Activated T-cell treated with anti-CD3 and anti-CD28 coated beads, Interleukin-2, amount 50 U/mL, for 4 hours (primary cell): ENCODE measurements at regions not wholly inside any gene's neighbourhood (a gene's known extent, or its start where the extent isn't known, plus 50 kb on each side); places are given as distances from the start of the nearest gene placed in this dataset.
"Not testable (repeated sequence)": the region's sequence is repeated elsewhere in the genome, so short reads cannot be mapped to it uniquely, and the experiment has no call there.

Experiments used
- ATAC-seq, 2 donors: fragments of 200-7000 bp; cut with Tn5 transposase; one replicate each; pipeline ENCODE4 v1.10.0; 2021
- DNase-seq: peaks from one replicate; pipeline ENCODE4 v3.0.0-alpha.2; 2020
- H3K27me3 Mint-ChIP-seq: one replicate; pipeline ENCODE4 v1.8.0; 2021; ENCODE audit warnings: low read depth, mixed read lengths
- H3K36me3 Mint-ChIP-seq: one replicate; pipeline ENCODE4 v1.8.0; 2022; ENCODE audit warnings: mixed read lengths; ENCODE audit not compliant: insufficient read depth
- H3K4me1 Mint-ChIP-seq: one replicate; pipeline ENCODE4 v1.8.0; 2021; ENCODE audit warnings: low read depth, mixed read lengths
- H3K4me3 Mint-ChIP-seq: one replicate; pipeline ENCODE4 v1.8.0; 2021; ENCODE audit warnings: mild to moderate bottlenecking, moderate library complexity, mixed read lengths
- H3K9me3 Mint-ChIP-seq: one replicate; pipeline ENCODE4 v1.8.0; 2021; ENCODE audit warnings: mixed read lengths

GRCh38 chr20:63145156-63145555 is 70.8 kb downstream of the YTHDF1 start:
- Mint-ChIP-seq H3K4me3 (no peak overlapping the region), H3K27me3 (peaks cover 48% of the 10 kb centered on the region), H3K4me1 (no peaks in the 10 kb centered on the region), H3K9me3 (peaks cover 13% of the 10 kb centered on the region), H3K36me3 (peaks cover 2% of the 10 kb centered on the region)
- DNase-seq: no peak
- no peak for ATAC-seq

DNA sequence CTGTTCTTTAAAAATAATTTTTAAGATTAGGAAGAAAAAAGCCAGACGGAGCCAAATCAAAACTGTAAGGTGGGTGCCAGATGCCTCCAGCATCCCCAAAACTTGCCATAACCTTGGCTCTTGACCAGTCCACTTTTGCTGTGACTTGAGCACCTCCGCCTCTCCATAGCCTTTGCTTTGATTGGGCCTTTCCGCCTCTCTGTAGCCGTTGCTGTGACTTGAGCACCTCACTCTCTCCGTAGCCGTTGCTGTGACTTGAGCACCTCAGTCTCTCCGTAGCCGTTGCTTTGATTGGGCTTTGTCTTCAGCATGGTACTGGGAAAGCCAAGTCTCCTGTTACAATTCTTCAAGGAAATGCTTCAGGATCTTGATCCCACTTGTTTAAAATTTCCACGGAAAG is 73.0 kb downstream of the YTHDF1 start:
- H3K4me1 Mint-ChIP-seq: no peaks in the 10 kb centered on the region
- ATAC-seq: no peak
- peaks cover 29% of the 10 kb centered on the region for H3K27me3 Mint-ChIP-seq
- peaks cover 7% of the 10 kb centered on the region for H3K9me3 Mint-ChIP-seq
- H3K36me3 Mint-ChIP-seq: peaks cover under 1% of the 10 kb centered on the region
- no peak overlapping the region for H3K4me3 Mint-ChIP-seq
- DNase-seq: no peak

DNA sequence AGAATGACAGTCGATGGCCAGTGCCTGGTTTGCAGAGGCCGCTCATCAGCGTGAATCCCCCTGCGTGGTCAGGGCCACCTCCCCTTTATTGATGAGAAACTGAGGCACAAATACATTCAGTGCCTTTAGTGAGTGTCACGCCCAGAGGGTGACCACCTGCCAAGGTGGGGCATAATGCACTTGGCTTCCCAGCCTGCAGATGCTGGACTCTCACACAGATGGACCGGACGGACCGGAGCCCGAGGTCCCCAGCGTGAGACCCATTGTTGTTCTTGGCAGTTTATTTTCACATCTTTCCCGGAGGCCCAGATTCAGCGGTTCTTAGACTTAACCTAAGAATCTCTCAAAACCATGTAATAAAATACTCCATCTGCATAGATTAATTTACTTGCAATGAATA is 74.4 kb downstream of the YTHDF1 start:
- Mint-ChIP-seq H3K4me3 (no peak overlapping the region), H3K27me3 (peaks cover 25% of the 10 kb centered on the region), H3K9me3 (no peaks in the 10 kb centered on the region), H3K36me3 (no peaks in the 10 kb centered on the region), H3K4me1 (no peaks in the 10 kb centered on the region)
- ATAC-seq: no peak
- DNase-seq: no peak

DNA sequence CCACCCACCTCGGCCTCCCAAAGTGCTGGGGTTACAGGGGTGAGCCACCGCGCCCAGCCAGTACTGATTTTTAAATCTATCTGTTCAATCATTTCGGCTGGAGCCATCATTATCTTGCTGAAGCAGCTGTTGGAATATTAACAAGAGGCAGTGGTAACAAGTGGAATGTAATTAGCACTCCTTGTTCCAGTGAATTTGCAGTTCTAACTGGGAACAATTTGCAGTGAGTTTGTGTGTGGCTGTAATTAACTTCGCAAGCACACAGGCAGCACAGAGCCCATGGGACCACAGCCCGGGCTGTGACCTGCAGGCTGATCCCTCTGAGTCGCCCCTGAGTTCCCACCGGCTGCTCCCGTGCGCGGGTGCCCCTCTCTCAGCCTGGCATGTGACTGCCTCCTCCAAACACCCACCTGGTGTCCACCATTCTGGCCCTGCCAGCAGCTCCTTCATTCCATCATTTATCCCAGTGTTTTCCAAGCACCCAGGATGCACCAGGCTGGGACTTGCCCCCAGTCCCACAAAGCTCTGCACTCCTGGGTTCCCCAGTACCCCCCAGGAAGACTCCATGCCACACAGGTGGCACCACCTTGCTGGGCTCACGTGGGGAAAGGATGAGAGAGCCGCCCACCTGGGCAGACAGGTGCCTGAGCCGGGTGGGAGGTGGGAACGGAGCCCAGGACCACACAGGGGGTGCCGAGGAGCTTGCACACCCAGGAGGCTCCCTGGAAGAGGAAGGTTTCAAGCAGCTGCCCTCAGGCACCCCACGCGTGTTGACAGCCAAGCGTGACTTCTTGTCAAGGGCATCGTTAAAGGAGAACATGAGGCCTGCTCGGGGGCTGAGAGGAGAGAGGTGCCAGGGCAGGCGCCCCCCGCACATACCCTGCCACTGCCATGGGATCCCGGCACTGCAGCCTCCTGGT is 75.2 kb downstream of the YTHDF1 start:
- no peaks in the 10 kb centered on the region for H3K9me3 Mint-ChIP-seq
- ATAC-seq (no peak), DNase-seq (no peak)
- H3K4me1 Mint-ChIP-seq: no peaks in the 10 kb centered on the region
- no peak overlapping the region for H3K4me3 Mint-ChIP-seq
- H3K27me3 Mint-ChIP-seq: peaks cover 24% of the 10 kb centered on the region
- no peaks in the 10 kb centered on the region for H3K36me3 Mint-ChIP-seq

GRCh38 chr20:63139837-63140236 is 76.1 kb downstream of the YTHDF1 start:
- ATAC-seq: no peak
- no peaks in the 10 kb centered on the region for H3K9me3 Mint-ChIP-seq
- no peak for DNase-seq
- H3K36me3 Mint-ChIP-seq: no peaks in the 10 kb centered on the region
- H3K4me3 Mint-ChIP-seq: no peak overlapping the region
- peaks cover 20% of the 10 kb centered on the region for H3K27me3 Mint-ChIP-seq
- H3K4me1 Mint-ChIP-seq: no peaks in the 10 kb centered on the region

GRCh38 chr20:63139356-63139755 is 76.6 kb downstream of the YTHDF1 start:
- Mint-ChIP-seq H3K27me3 (peaks cover 20% of the 10 kb centered on the region), H3K36me3 (no peaks in the 10 kb centered on the region), H3K4me1 (no peaks in the 10 kb centered on the region), H3K9me3 (no peaks in the 10 kb centered on the region), H3K4me3 (no peak overlapping the region)
- DNase-seq (no peak), ATAC-seq (no peak)

DNA sequence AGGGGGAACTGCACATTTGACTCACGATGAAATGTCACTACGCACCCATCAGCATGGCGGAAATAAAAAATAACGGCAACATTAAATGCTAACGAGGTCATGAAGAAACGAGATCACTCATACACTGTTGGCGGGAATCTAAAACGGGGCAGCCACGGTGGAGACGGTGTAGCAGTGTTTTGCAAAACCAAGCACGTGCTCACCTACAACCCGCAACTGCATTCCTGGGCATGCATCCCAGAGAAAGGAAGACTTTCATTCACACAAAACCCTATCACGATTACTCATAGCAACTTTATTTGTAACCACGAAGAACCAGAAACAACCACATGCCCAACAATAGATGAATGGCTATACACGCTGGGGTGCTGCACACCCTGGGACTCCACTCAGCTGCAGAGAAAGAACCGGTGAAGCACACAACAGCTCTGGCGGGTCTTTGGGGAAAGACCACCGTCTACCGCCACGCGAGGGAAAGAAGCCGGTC is 77.0 kb downstream of the YTHDF1 start:
- no peak for ATAC-seq
- Mint-ChIP-seq H3K27me3 (peaks cover 16% of the 10 kb centered on the region), H3K9me3 (no peaks in the 10 kb centered on the region), H3K4me1 (no peaks in the 10 kb centered on the region), H3K36me3 (no peaks in the 10 kb centered on the region), H3K4me3 (no peak overlapping the region)
- DNase-seq: no peak

- ATAC-seq: no peak
- Mint-ChIP-seq H3K4me1 (no peaks in the 10 kb centered on the region), H3K9me3 (no peaks in the 10 kb centered on the region), H3K27me3 (peaks cover 9% of the 10 kb centered on the region), H3K4me3 (no peak overlapping the region), H3K36me3 (no peaks in the 10 kb centered on the region)
- no peak for DNase-seq
These were observed 78.0 kb downstream of the YTHDF1 start for GRCh38 chr20:63137851-63138415.

DNA sequence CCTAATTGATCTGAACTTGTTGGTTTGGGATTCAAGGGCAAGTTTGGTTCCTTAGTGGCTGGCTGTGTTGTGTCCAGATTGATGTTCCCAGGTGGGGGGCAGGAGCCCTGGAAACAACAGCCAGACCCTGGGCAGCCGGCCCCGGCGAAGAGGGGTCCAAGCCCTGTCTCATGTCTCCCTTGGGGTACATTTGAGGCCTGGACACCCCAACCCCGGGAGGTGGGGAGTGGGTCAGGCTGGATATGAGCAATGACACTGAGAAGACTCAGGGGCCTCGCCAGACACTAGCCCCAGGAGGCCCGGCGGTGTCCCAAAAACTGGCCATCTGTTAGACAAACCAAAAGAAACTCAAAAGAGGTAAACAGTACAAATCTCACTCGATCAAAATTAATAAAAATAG is 79.6 kb downstream of the YTHDF1 start:
- Mint-ChIP-seq H3K36me3 (no peaks in the 10 kb centered on the region), H3K9me3 (no peaks in the 10 kb centered on the region), H3K27me3 (peaks cover 3% of the 10 kb centered on the region), H3K4me3 (no peak overlapping the region), H3K4me1 (no peaks in the 10 kb centered on the region)
- ATAC-seq (no peak), DNase-seq (no peak)

GRCh38 chr20:63135411-63135810 is 80.5 kb downstream of the YTHDF1 start:
- Mint-ChIP-seq H3K36me3 (no peaks in the 10 kb centered on the region), H3K27me3 (peaks cover 4% of the 10 kb centered on the region), H3K4me1 (no peaks in the 10 kb centered on the region), H3K9me3 (no peaks in the 10 kb centered on the region), H3K4me3 (no peak overlapping the region)
- ATAC-seq (peak in 1 of 2 donors; percentile 17), DNase-seq (no peak)

- H3K4me3 Mint-ChIP-seq, H3K27me3 Mint-ChIP-seq, H3K9me3 Mint-ChIP-seq, H3K36me3 Mint-ChIP-seq, DNase-seq, H3K4me1 Mint-ChIP-seq: not testable (repeated sequence)
- ATAC-seq: peak; percentile 31 to 66
These were observed 81.1 kb downstream of the YTHDF1 start for GRCh38 chr20:63134711-63135361.

GRCh38 chr20:63134201-63134612 is 81.7 kb downstream of the YTHDF1 start:
- Mint-ChIP-seq H3K27me3 (peaks cover 8% of the 10 kb centered on the region), H3K9me3 (no peaks in the 10 kb centered on the region), H3K4me3 (no peak overlapping the region), H3K36me3 (no peaks in the 10 kb centered on the region), H3K4me1 (no peaks in the 10 kb centered on the region)
- DNase-seq (no peak), ATAC-seq (peak; percentile 41 to 49)

GRCh38 chr20:63133481-63134091 is 82.3 kb downstream of the YTHDF1 start:
- H3K27me3 Mint-ChIP-seq: peaks cover 8% of the 10 kb centered on the region
- no peak for ATAC-seq
- H3K9me3 Mint-ChIP-seq: no peaks in the 10 kb centered on the region
- H3K36me3 Mint-ChIP-seq: no peaks in the 10 kb centered on the region
- no peaks in the 10 kb centered on the region for H3K4me1 Mint-ChIP-seq
- DNase-seq: no peak
- H3K4me3 Mint-ChIP-seq: no peak overlapping the region

GRCh38 chr20:63132715-63133471 is 83.0 kb downstream of the YTHDF1 start:
- Mint-ChIP-seq H3K36me3 (no peaks in the 10 kb centered on the region), H3K9me3 (no peaks in the 10 kb centered on the region), H3K27me3 (peaks cover 8% of the 10 kb centered on the region), H3K4me1 (no peaks in the 10 kb centered on the region), H3K4me3 (no peak overlapping the region)
- no peak for ATAC-seq
- no peak for DNase-seq
